Activated T-cell treated with anti-CD3 and anti-CD28 coated beads, Interleukin-2, amount 50 U/mL, for 4 hours (primary cell): ENCODE measurements at regions not wholly inside any gene's neighbourhood (a gene's known extent, or its start where the extent isn't known, plus 50 kb on each side); places are given as distances from the start of the nearest gene placed in this dataset.

Experiments
- ATAC-seq, 2 donors: fragments of 200-7000 bp; cut with Tn5 transposase; one replicate each; pipeline ENCODE4 v1.10.0; 2021
- DNase-seq: peaks from one replicate; pipeline ENCODE4 v3.0.0-alpha.2; 2020
- H3K27me3 Mint-ChIP-seq: one replicate; pipeline ENCODE4 v1.8.0; 2021; ENCODE audit warnings: low read depth, mixed read lengths
- H3K36me3 Mint-ChIP-seq: one replicate; pipeline ENCODE4 v1.8.0; 2022; ENCODE audit warnings: mixed read lengths; ENCODE audit not compliant: insufficient read depth
- H3K4me1 Mint-ChIP-seq: one replicate; pipeline ENCODE4 v1.8.0; 2021; ENCODE audit warnings: low read depth, mixed read lengths
- H3K4me3 Mint-ChIP-seq: one replicate; pipeline ENCODE4 v1.8.0; 2021; ENCODE audit warnings: mild to moderate bottlenecking, moderate library complexity, mixed read lengths
- H3K9me3 Mint-ChIP-seq: one replicate; pipeline ENCODE4 v1.8.0; 2021; ENCODE audit warnings: mixed read lengths

- peaks cover 47% of the 10 kb centered on the region for H3K4me1 Mint-ChIP-seq
- H3K27me3 Mint-ChIP-seq: no peaks in the 10 kb centered on the region
- H3K9me3 Mint-ChIP-seq: no peaks in the 10 kb centered on the region
- peak overlapping the region; percentile 77 for H3K4me3 Mint-ChIP-seq
- DNase-seq (no peak), ATAC-seq (no peak)
- no peaks in the 10 kb centered on the region for H3K36me3 Mint-ChIP-seq
These were observed 808.6 kb downstream of the RNF144A start for GRCh38 chr2:7725850-7726242.

DNA sequence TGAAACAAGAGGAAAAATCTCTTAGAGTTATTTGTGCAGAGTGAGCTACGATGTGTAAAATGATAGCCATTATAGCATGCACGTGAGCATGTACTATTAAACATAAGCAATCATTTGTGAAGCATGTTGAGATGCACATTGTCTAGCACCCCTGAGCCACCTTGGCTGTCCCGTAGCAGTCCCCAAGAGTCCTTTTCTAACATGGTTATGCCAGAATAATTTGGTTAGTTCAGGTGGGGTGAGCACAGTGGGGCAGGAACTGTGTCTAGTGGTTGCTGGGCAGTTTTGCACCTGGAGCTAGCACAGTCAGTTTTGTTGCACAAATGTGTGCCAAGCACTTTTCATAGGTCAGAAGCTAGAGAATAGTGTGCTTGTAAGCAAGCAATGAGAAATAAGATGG, 809.8 kb downstream of the RNF144A start:
- H3K4me3 Mint-ChIP-seq: peak overlapping the region; percentile 77
- peaks cover 55% of the 10 kb centered on the region for H3K4me1 Mint-ChIP-seq
- no peaks in the 10 kb centered on the region for H3K27me3 Mint-ChIP-seq
- H3K36me3 Mint-ChIP-seq: no peaks in the 10 kb centered on the region
- ATAC-seq (no peak), DNase-seq (no peak)
- no peaks in the 10 kb centered on the region for H3K9me3 Mint-ChIP-seq

- no peak for ATAC-seq
- H3K36me3 Mint-ChIP-seq: peaks cover 2% of the 10 kb centered on the region
These were observed 811.2 kb downstream of the RNF144A start for GRCh38 chr2:7728388-7728787.

DNA sequence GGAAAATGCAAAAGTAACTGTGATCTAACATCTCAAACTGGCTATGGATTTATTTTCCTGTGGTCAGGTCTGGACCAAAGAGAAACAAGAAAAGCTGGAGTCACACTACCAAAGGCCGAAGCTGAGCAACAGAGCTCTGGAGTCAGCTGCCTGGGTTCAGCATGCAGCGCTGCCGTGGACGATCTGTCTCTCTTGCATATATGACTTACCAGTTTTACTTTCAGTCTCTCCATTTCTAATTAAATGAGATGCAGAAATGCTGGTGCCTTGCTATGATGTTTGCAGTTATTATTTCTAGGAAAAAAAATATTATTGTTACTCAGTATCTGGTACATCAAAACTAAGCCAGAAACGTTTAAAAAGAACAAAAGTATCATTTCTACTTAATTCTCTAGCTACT, 813.2 kb downstream of the RNF144A start:
- H3K36me3 Mint-ChIP-seq: peaks cover 2% of the 10 kb centered on the region
- peaks cover 45% of the 10 kb centered on the region for H3K4me1 Mint-ChIP-seq
- H3K27me3 Mint-ChIP-seq: no peaks in the 10 kb centered on the region
- H3K4me3 Mint-ChIP-seq: peak overlapping the region; percentile 77
- H3K9me3 Mint-ChIP-seq: no peaks in the 10 kb centered on the region
- peak; percentile 29 for DNase-seq
- peak in 1 of 2 donors; percentile 57 for ATAC-seq

More at GRCh38 chr2:7728388-7728787, 811.2 kb downstream of the RNF144A start:
- peaks cover 54% of the 10 kb centered on the region for H3K4me1 Mint-ChIP-seq
- H3K9me3 Mint-ChIP-seq: no peaks in the 10 kb centered on the region
- H3K4me3 Mint-ChIP-seq: peak overlapping the region; percentile 77
- H3K27me3 Mint-ChIP-seq: no peaks in the 10 kb centered on the region
- no peak for DNase-seq

- Mint-ChIP-seq H3K4me1 (peaks cover 40% of the 10 kb centered on the region), H3K36me3 (peaks cover 2% of the 10 kb centered on the region), H3K9me3 (no peaks in the 10 kb centered on the region), H3K27me3 (no peaks in the 10 kb centered on the region), H3K4me3 (peak overlapping the region; percentile 77)
- ATAC-seq (no peak), DNase-seq (no peak)
These were observed 813.8 kb downstream of the RNF144A start for GRCh38 chr2:7730990-7731389.

DNA sequence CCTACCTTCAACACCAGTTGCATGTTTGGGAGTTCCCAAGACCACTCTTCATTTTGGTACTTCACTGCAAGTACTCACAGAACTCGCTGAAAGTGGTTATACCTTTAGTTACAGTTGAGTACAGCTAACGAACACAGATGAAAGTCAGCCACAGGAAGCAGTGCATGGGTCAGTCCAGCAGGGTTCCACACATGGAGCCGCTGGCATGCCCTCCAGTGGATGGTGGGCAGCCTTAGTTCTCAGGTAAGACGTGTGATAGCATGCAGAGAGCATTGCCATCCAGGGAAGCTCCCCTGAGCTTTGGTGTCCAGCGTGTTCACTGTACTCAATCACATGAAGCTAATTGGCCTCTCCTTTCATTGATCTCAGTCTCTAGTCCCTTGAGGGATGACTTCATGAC, 815.3 kb downstream of the RNF144A start:
- no peaks in the 10 kb centered on the region for H3K27me3 Mint-ChIP-seq
- peaks cover 38% of the 10 kb centered on the region for H3K4me1 Mint-ChIP-seq
- DNase-seq: no peak
- no peak for ATAC-seq
- H3K9me3 Mint-ChIP-seq: no peaks in the 10 kb centered on the region
- H3K4me3 Mint-ChIP-seq: peak overlapping the region; percentile 11
- H3K36me3 Mint-ChIP-seq: peaks cover 2% of the 10 kb centered on the region

DNA sequence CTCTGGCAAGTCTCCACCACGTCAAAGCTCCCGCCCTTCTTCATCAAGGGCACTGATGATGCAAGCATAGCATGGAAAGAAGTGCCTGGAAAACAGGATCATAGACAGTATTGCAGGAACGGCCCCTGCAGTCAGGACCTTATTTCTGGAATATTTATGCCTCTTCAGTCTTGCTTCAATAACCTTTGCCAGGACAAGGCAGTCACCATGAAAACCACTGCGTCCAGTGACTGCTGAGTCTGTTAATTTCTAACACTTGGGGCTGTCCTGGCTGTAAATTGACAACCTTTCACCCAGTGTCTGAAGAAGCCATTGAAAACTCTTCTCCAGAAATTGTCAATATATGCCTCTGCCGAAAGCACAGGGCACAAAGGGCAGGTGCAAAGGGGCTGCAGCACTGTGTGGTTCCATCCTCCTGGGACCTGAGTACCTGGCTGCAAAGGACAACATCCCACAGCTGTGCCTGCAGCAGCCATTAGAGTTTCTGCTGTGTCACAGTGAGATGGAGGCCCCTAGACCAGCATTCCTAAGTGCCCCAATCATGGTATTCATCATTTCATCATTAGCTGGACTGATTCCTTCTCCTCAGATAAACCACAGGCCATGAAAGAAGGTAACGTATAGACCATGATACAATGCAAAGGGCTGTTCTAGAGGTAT, 819.6 kb downstream of the RNF144A start:
- Mint-ChIP-seq H3K9me3 (no peaks in the 10 kb centered on the region), H3K4me1 (peaks cover 28% of the 10 kb centered on the region), H3K4me3 (no peak overlapping the region), H3K27me3 (no peaks in the 10 kb centered on the region), H3K36me3 (peaks cover 2% of the 10 kb centered on the region)
- DNase-seq (no peak), ATAC-seq (no peak)

DNA sequence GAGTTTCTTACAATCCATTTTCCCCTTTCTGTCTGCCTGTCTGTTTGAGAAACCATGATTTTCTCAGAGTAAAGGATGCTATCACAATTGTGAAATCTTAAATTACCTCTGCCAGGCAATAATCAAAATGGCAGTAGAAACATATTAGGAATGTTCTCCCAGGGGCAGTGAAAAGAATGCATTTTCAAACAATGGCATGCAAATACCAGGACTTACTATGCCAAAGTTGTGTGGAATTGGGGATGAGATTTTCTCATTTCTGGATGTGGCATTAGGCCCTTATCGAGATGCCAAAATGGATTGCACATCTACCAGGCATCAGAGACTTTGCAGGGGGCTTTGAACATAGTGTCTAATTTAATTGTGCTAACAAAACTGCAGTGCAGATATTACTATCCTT, 821.4 kb downstream of the RNF144A start:
- Mint-ChIP-seq H3K36me3 (no peaks in the 10 kb centered on the region), H3K4me3 (no peak overlapping the region), H3K4me1 (peaks cover 30% of the 10 kb centered on the region), H3K27me3 (no peaks in the 10 kb centered on the region), H3K9me3 (peaks cover 5% of the 10 kb centered on the region)
- ATAC-seq (no peak), DNase-seq (no peak)

GRCh38 chr2:7740114-7740513, 822.9 kb downstream of the RNF144A start:
- no peak for ATAC-seq
- Mint-ChIP-seq H3K4me1 (peaks cover 39% of the 10 kb centered on the region), H3K9me3 (peaks cover 5% of the 10 kb centered on the region), H3K36me3 (no peaks in the 10 kb centered on the region), H3K4me3 (peak overlapping the region; percentile 10), H3K27me3 (no peaks in the 10 kb centered on the region)
- DNase-seq: no peak

DNA sequence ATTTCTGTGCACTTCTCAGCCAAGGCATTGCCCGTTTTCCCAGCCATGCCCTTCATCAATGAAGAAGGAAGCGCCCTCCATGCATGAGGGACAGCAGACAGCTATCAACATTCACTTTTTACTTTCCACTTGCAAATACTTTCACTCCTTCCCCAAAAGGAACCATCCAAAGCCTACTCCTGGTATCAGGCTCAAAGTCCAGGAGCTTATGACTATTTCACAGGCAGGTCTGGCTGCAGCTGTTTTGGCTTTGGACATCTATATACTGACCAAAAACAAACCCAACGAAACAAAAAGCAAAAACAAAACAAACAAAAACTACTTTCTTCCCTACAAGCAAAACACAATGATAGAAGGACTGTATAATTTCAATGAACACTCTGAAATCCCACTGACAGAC, 825.1 kb downstream of the RNF144A start:
- peaks cover 1% of the 10 kb centered on the region for H3K36me3 Mint-ChIP-seq
- ATAC-seq (no peak), DNase-seq (no peak)
- no peaks in the 10 kb centered on the region for H3K27me3 Mint-ChIP-seq
- H3K4me1 Mint-ChIP-seq: peaks cover 44% of the 10 kb centered on the region
- no peak overlapping the region for H3K4me3 Mint-ChIP-seq
- peaks cover 5% of the 10 kb centered on the region for H3K9me3 Mint-ChIP-seq

- Mint-ChIP-seq H3K4me3 (no peak overlapping the region), H3K36me3 (peaks cover 1% of the 10 kb centered on the region), H3K9me3 (peaks cover 5% of the 10 kb centered on the region), H3K4me1 (peaks cover 43% of the 10 kb centered on the region), H3K27me3 (no peaks in the 10 kb centered on the region)
- DNase-seq: peak; percentile 15
- ATAC-seq: peak; percentile 73 to 83
These were observed 827.6 kb downstream of the RNF144A start for GRCh38 chr2:7744827-7745226.

DNA sequence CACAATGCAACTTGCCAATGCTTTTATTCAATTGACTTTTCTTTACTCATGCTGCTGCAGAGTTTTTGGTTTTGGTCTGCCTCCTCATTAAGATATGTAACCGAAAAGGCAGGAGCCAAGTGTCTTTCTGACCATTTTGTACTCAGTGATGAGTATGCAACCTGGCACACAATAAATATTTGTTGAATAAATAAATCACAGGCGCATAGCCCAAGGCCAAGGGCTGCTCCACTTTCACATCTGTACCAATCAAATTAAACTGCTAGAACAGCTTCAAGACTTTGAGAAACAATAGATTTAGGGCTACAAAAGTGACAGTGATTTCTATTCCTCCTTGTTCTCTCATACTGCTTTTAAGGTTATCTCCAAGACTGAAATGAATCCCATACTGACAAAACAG, 828.2 kb downstream of the RNF144A start:
- DNase-seq: no peak
- ATAC-seq: no peak
- Mint-ChIP-seq H3K27me3 (no peaks in the 10 kb centered on the region), H3K4me1 (peaks cover 38% of the 10 kb centered on the region), H3K36me3 (peaks cover 1% of the 10 kb centered on the region), H3K4me3 (no peak overlapping the region), H3K9me3 (peaks cover 5% of the 10 kb centered on the region)

DNA sequence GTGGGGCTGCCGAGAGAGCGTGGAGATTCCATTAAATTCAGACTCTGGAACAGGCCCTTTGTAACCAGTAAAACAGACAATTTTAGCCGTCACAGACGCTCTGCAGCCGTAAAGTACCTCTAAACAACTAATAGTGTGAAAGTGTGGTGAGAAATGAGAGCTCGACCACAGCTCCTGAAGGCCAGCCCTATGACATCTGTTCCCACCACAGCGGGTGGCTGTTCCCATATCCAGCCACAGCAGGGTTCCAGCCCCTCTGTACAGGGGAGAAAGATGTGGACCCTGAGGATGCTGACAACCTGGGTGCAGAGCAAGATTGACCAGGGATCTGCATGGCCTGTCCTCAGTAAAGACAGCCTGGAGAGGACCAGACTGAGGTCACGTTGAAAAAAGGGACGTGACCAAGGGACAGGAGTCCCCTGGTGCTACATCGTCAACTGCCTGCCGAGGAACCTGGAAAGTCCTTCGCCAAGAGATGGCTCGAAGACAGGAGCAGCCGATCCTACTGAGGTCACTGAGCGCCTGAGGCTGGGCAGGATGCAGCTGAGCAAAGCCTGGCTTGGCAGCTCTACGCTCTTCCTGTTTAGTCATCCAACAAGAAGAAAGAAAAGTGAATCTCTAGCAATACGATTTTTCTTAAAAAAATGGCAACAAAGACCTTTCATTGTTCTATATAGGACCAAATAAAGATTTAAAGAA, 831.7 kb downstream of the RNF144A start:
- Mint-ChIP-seq H3K27me3 (no peaks in the 10 kb centered on the region), H3K4me1 (peaks cover 25% of the 10 kb centered on the region), H3K9me3 (peaks cover 9% of the 10 kb centered on the region), H3K36me3 (peaks cover 1% of the 10 kb centered on the region), H3K4me3 (no peak overlapping the region)
- DNase-seq (no peak), ATAC-seq (peak in 1 of 2 donors; percentile 45)

GRCh38 chr2:7749895-7750559, 832.8 kb downstream of the RNF144A start:
- DNase-seq: no peak
- no peak for ATAC-seq
- H3K9me3 Mint-ChIP-seq: peaks cover 18% of the 10 kb centered on the region
- peaks cover 18% of the 10 kb centered on the region for H3K4me1 Mint-ChIP-seq
- H3K27me3 Mint-ChIP-seq: no peaks in the 10 kb centered on the region
- peaks cover 1% of the 10 kb centered on the region for H3K36me3 Mint-ChIP-seq
- no peak overlapping the region for H3K4me3 Mint-ChIP-seq

- DNase-seq: no peak
- H3K36me3 Mint-ChIP-seq: no peaks in the 10 kb centered on the region
- H3K27me3 Mint-ChIP-seq: no peaks in the 10 kb centered on the region
- no peak for ATAC-seq
- H3K9me3 Mint-ChIP-seq: peaks cover 20% of the 10 kb centered on the region
- H3K4me1 Mint-ChIP-seq: peaks cover 4% of the 10 kb centered on the region
- no peak overlapping the region for H3K4me3 Mint-ChIP-seq
These were observed 835.1 kb downstream of the RNF144A start for GRCh38 chr2:7752291-7752690.
